SK-N-MC (cell line): ENCODE measurements at regions not wholly inside any gene's neighbourhood (a gene's known extent, or its start where the extent isn't known, plus 50 kb on each side); places are given as distances from the start of the nearest gene placed in this dataset.

Experiments
- DNase-seq: peaks from one replicate; pipeline ENCODE4 v3.0.0-alpha.2; 2011; ENCODE audit warnings: low read depth, low spot score
- H3K27ac ChIP-seq: fragments of 200-600 bp; sonication (generic); 2 replicates; pipeline ENCODE4 v1.5.1; 2016; ENCODE audit warnings: mixed run types
- H3K36me3 ChIP-seq: fragments of 200-600 bp; sonication (generic); 2 replicates; pipeline ENCODE4 v1.6.1; 2017; ENCODE audit warnings: antibody characterized with exemption, low read length, mixed read lengths; ENCODE audit not compliant: insufficient read depth
- H3K4me3 ChIP-seq: fragments of 200-600 bp; sonication (generic); 2 replicates; pipeline ENCODE4 v1.5.1; 2016
- H3K9ac ChIP-seq: fragments of 200-600 bp; sonication (generic); 2 replicates; pipeline ENCODE4 v1.8.0; 2017; ENCODE audit warnings: mixed run types, mixed read lengths; ENCODE audit not compliant: insufficient read length
- H3K9me3 ChIP-seq: fragments of 200-600 bp; sonication (generic); 2 replicates; pipeline ENCODE4 v1.6.1; 2017; ENCODE audit warnings: low read depth, mild to moderate bottlenecking, antibody characterized with exemption, low read length, moderate library complexity, mixed read lengths
- EZH2 ChIP-seq: fragments of 200-600 bp; sonication (generic); IDR thresholded peaks from one replicate; pipeline ENCODE4 v1.6.1; 2017; ENCODE audit warnings: antibody characterized with exemption
- FOXP2 ChIP-seq: optimal IDR thresholded peaks from 2 replicates; pipeline ENCODE3; 2011; ENCODE audit warnings: mild to moderate bottlenecking, moderate library complexity; ENCODE audit not compliant: insufficient read depth; ENCODE audit errors: extremely low read length, control extremely low read depth
- POLR2AphosphoS5 ChIP-seq: IDR thresholded peaks from 2 replicates; pipeline ENCODE4 v1.6.1; 2012; ENCODE audit warnings: mild to moderate bottlenecking, low read depth, low read length, borderline replicate concordance

DNA sequence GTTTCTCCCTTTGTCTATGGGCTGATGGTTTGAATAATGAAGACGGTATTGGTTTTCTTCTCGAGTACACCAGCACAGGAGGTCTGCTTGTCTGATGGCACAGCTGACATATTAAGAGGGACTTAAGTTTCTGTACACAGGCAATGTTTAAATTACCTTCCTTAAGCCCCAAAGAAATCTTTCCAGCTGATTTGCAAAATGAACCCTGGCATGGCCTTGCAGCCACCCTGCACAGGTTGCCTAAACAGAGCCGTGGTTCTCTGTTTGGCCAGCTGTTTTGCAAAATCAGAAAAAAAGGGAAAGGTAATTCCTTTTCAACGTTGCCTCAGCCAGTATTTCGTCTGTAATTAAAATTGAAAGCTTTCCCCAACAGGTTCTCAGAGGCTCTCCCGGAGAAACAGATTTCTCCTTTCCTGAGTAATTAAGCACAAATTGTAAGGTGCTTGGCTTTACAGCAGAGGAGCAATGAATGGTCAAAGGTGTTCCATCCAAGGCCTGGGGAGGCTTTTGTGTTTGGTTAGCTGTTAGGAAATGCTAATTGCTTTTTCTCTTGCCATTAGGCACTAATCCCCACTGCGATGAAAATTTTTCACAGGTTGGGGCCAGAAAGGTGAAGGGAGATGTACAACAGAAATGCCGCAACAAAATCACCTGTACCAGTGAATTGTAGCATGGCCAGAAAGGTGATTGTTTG is 138.9 kb downstream of the RASEF start:
- Histone ChIP-seq H3K27ac (no peak overlapping the region), H3K9me3 (no peaks in the 10 kb centered on the region), H3K36me3 (no peaks in the 10 kb centered on the region), H3K4me3 (no peak overlapping the region), H3K9ac (no peak overlapping the region)
- TF ChIP-seq POLR2AphosphoS5 = no peak
- TF ChIP-seq EZH2 = no peak
- no peak for TF ChIP-seq FOXP2
- no peak for DNase-seq
